Left ventricle myocardium inferior (tissue), 1 donor: ENCODE measurements at regions not wholly inside any gene's neighbourhood (a gene's known extent, or its start where the extent isn't known, plus 50 kb on each side); places are given as distances from the start of the nearest gene placed in this dataset.
A peak's percentile ranks its signal among the peaks of the same experiment; 100 is the strongest.

Experiments used
- DNase-seq: peaks from one replicate; pipeline ENCODE4 v3.0.0-alpha.2; 2020
- H3K27ac ChIP-seq: fragments of 200-600 bp; replicated peaks from 2 replicates; pipeline ENCODE4 v1.8.0; 2021
- H3K27me3 ChIP-seq: fragments of 200-600 bp; 2 replicates; pipeline ENCODE4 v1.8.0; 2021; ENCODE audit warnings: low read depth
- H3K36me3 ChIP-seq: fragments of 200-600 bp; 2 replicates; pipeline ENCODE4 v1.8.0; 2021
- H3K4me1 ChIP-seq: fragments of 200-600 bp; 2 replicates; pipeline ENCODE4 v1.8.0; 2021
- H3K4me3 ChIP-seq: fragments of 200-600 bp; 2 replicates; pipeline ENCODE4 v1.8.0; 2021; ENCODE audit warnings: mild to moderate bottlenecking, moderate library complexity
- H3K9me3 ChIP-seq: fragments of 200-600 bp; replicated peaks from 2 replicates; pipeline ENCODE4 v1.8.0; 2021
- CTCF ChIP-seq: fragments of 200-600 bp; IDR thresholded peaks from 2 replicates; pipeline ENCODE4 v1.8.0; 2021; ENCODE audit warnings: antibody characterized with exemption, mild to moderate bottlenecking, borderline replicate concordance
- intact Hi-C: fragments of 100-400 bp; cut with micrococcal nuclease; formaldehyde crosslinking; loops from one replicate; pipeline ENCODE4 v1.11.0; 2022
- donor health status: DM: no; HTN: yes; CAD: no; lungs with severe emphysema.

- Histone ChIP-seq H3K36me3 (no peaks in the 10 kb centered on the region), H3K4me1 (no peaks in the 10 kb centered on the region), H3K27me3 (no peaks in the 10 kb centered on the region), H3K4me3 (no peak overlapping the region), H3K27ac (no peak overlapping the region), H3K9me3 (no peaks in the 10 kb centered on the region)
- intact Hi-C loops, result no loop called here
- no peak for TF ChIP-seq CTCF
- DNase-seq, result no peak
Observed at GRCh38 chr2:104708967-104709366, 144.9 kb upstream of the POU3F3 start.

- intact Hi-C loops, result no loop called here
- H3K36me3 ChIP-seq, result no peaks in the 10 kb centered on the region
- no peak for DNase-seq
- no peaks in the 10 kb centered on the region for H3K9me3 ChIP-seq
- H3K27ac ChIP-seq, result no peak overlapping the region
- H3K4me1 ChIP-seq, result no peaks in the 10 kb centered on the region
- H3K27me3 ChIP-seq, result no peaks in the 10 kb centered on the region
- TF ChIP-seq CTCF, result no peak
- no peak overlapping the region for H3K4me3 ChIP-seq
Observed at GRCh38 chr2:104716061-104716460, 137.9 kb upstream of the POU3F3 start.

GRCh38 chr2:104733226-104733943 lies 120.5 kb upstream of the POU3F3 start:
- TF ChIP-seq CTCF, result peak; percentile 42
- H3K9me3 ChIP-seq, result peaks cover 24% of the 10 kb centered on the region
- H3K27ac ChIP-seq, result no peak overlapping the region
- no peaks in the 10 kb centered on the region for H3K4me1 ChIP-seq
- H3K36me3 ChIP-seq, result no peaks in the 10 kb centered on the region
- no peak for DNase-seq
- intact Hi-C loops, result no loop called here
- H3K4me3 ChIP-seq, result no peak overlapping the region
- no peaks in the 10 kb centered on the region for H3K27me3 ChIP-seq

- no peak for TF ChIP-seq CTCF
- Histone ChIP-seq H3K27ac (no peak overlapping the region), H3K36me3 (no peaks in the 10 kb centered on the region), H3K4me3 (no peak overlapping the region), H3K9me3 (peaks cover 22% of the 10 kb centered on the region), H3K4me1 (no peaks in the 10 kb centered on the region), H3K27me3 (no peaks in the 10 kb centered on the region)
- DNase-seq, result no peak
- intact Hi-C loops, result no loop called here
Observed at GRCh38 chr2:104734937-104735586, 118.9 kb upstream of the POU3F3 start.

- DNase-seq, result no peak
- intact Hi-C loops, result no loop called here
- H3K27me3 ChIP-seq, result no peaks in the 10 kb centered on the region
- no peak for TF ChIP-seq CTCF
- H3K4me3 ChIP-seq, result no peak overlapping the region
- peaks cover 12% of the 10 kb centered on the region for H3K9me3 ChIP-seq
- H3K27ac ChIP-seq, result no peak overlapping the region
- no peaks in the 10 kb centered on the region for H3K4me1 ChIP-seq
- no peaks in the 10 kb centered on the region for H3K36me3 ChIP-seq
Observed at GRCh38 chr2:104736026-104736425, 117.9 kb upstream of the POU3F3 start.
